Neural cell (in vitro differentiated cells): ENCODE measurements at regions not wholly inside any gene's neighbourhood (a gene's known extent, or its start where the extent isn't known, plus 50 kb on each side); places are given as distances from the start of the nearest gene placed in this dataset.

ENCODE experiments used
- H2AFZ ChIP-seq: fragments of 200-600, 300-800 bp; sonication (generic), shearing (Covaris generic); 2 replicates; pipeline ENCODE4 v1.6.0; 2014; ENCODE audit warnings: low read depth, mild to moderate bottlenecking, antibody characterized with exemption, low read length, moderate library complexity
- H3F3A ChIP-seq: fragments of 200-600 bp; shearing (Covaris generic); 2 replicates; pipeline ENCODE4 v1.6.1; 2016; ENCODE audit warnings: mild to moderate bottlenecking, moderate library complexity, mixed read lengths, antibody characterized with exemption, low read length; ENCODE audit not compliant: insufficient read depth, poor library complexity, severe bottlenecking
- H3K27ac ChIP-seq: fragments of 200-600, 300-800 bp; sonication (generic), shearing (Covaris generic); 2 replicates; pipeline ENCODE4 v1.5.1; 2014; ENCODE audit warnings: mild to moderate bottlenecking, low read length, moderate library complexity
- H3K27me3 ChIP-seq: fragments of 300-800, 200-600 bp; sonication (generic), shearing (Covaris generic); 2 replicates; pipeline ENCODE4 v1.6.0; 2014; ENCODE audit warnings: mild to moderate bottlenecking, low read depth, low read length, moderate library complexity; ENCODE audit not compliant: insufficient read depth
- H3K36me3 ChIP-seq: fragments of 300-800, 200-600 bp; sonication (generic), shearing (Covaris generic); 2 replicates; pipeline ENCODE4 v1.5.1; 2014; ENCODE audit warnings: mild to moderate bottlenecking, antibody characterized with exemption, low read length, moderate library complexity; ENCODE audit not compliant: insufficient read depth
- H3K4me2 ChIP-seq: fragments of 300-800, 200-600 bp; sonication (generic), shearing (Covaris generic); 2 replicates; pipeline ENCODE4 v1.6.0; 2014; ENCODE audit warnings: mild to moderate bottlenecking, low read length
- H3K4me3 ChIP-seq: fragments of 300-800, 200-600 bp; sonication (generic), shearing (Covaris generic); 2 replicates; pipeline ENCODE4 v1.5.1; 2014; ENCODE audit warnings: mild to moderate bottlenecking, low read length, moderate library complexity
- H3K79me2 ChIP-seq: fragments of 200-600 bp; shearing (Covaris generic); replicated peaks from 2 replicates; pipeline ENCODE4 v1.6.0; 2014; ENCODE audit warnings: mild to moderate bottlenecking, low read length, moderate library complexity; ENCODE audit not compliant: insufficient read depth
- H3K9ac ChIP-seq: fragments of 300-800, 200-600 bp; sonication (generic), shearing (Covaris generic); 2 replicates; pipeline ENCODE4 v1.6.1; 2016; ENCODE audit warnings: mild to moderate bottlenecking, low read length, mixed read lengths
- H3K9me2 ChIP-seq: fragments of 200-600 bp; shearing (Covaris generic); 2 replicates; pipeline ENCODE4 v1.6.1; 2016; ENCODE audit warnings: mild to moderate bottlenecking, low read length, mixed read lengths; ENCODE audit not compliant: insufficient read depth
- H3K9me3 ChIP-seq: fragments of 200-600, 300-800 bp; sonication (generic), shearing (Covaris generic); 2 replicates; pipeline ENCODE4 v1.6.1; 2016; ENCODE audit warnings: mild to moderate bottlenecking, mixed run types, low read length, moderate library complexity, mixed read lengths
- H4K20me1 ChIP-seq: fragments of 200-600 bp; shearing (Covaris generic); 2 replicates; pipeline ENCODE4 v1.6.1; 2016; ENCODE audit warnings: mild to moderate bottlenecking, mixed run types; ENCODE audit not compliant: insufficient read depth
- EP300 ChIP-seq: fragments of 450-650 bp; conservative IDR thresholded peaks from 2 replicates; pipeline ENCODE4 v1.6.1; 2014; ENCODE audit warnings: antibody characterized with exemption, mild to moderate bottlenecking, moderate library complexity; ENCODE audit not compliant: poor library complexity, severe bottlenecking
- EZH2 ChIP-seq: fragments of 200-600, 300-800 bp; shearing (Covaris generic), sonication (generic); IDR thresholded peaks from 2 replicates; pipeline ENCODE4 v1.6.1; 2014; ENCODE audit warnings: antibody characterized with exemption, low read length, borderline replicate concordance, mild to moderate bottlenecking; ENCODE audit not compliant: insufficient read depth, poor library complexity, severe bottlenecking
- MXI1 ChIP-seq: fragments of 450-650 bp; conservative IDR thresholded peaks from 2 replicates; pipeline ENCODE4 v1.6.1; 2014; ENCODE audit warnings: antibody characterized with exemption, mild to moderate bottlenecking; ENCODE audit not compliant: poor library complexity, severe bottlenecking
- POLR2AphosphoS5 ChIP-seq: IDR thresholded peaks from 2 replicates; pipeline ENCODE4 v1.6.1; 2012
- RAD21 ChIP-seq: fragments of 450-650 bp; conservative IDR thresholded peaks from 2 replicates; pipeline ENCODE4 v1.6.1; 2014; ENCODE audit warnings: antibody characterized with exemption, mild to moderate bottlenecking, moderate library complexity
- SMC3 ChIP-seq: fragments of 450-650 bp; conservative IDR thresholded peaks from 2 replicates; pipeline ENCODE4 v1.6.1; 2014; ENCODE audit warnings: antibody characterized with exemption, mild to moderate bottlenecking, moderate library complexity; ENCODE audit not compliant: poor library complexity
- TAF1 ChIP-seq: IDR thresholded peaks from 2 replicates; pipeline ENCODE4 v1.6.1; 2012; ENCODE audit warnings: low read depth
- TF ChIP-seq, protein P1 (sequence below): IDR thresholded peaks from 2 replicates; pipeline ENCODE4 v1.6.1; 2012; ENCODE audit warnings: borderline replicate concordance
- TF ChIP-seq, protein P2 (sequence below): fragments of 450-650 bp; IDR thresholded peaks from 2 replicates; pipeline ENCODE4 v1.5.1; 2014; ENCODE audit warnings: antibody characterized with exemption, mild to moderate bottlenecking, moderate library complexity; ENCODE audit not compliant: poor library complexity, severe bottlenecking

DNA sequence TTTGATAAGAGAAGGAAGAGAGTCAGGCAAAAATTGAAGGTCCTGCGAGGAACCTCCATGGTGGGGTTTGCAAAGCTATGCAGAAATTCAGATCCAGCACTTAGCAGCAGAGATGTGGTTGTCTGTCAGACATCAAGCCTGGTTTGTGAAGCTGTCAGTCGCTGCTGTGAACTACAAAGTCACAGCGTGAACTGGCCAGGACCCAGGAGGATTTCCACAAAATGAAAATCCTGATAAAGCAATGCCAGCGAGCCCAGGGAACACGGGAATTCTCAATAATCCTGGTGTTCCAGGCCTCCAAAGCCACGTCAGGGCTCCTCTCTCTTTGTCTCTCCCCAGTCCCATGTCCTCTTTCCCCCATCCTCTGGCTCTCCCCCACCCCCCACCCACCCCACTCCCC is 296.9 kb upstream of the GADL1 start:
- Histone ChIP-seq H3K36me3 (no peaks in the 10 kb centered on the region), H3K4me2 (no peak overlapping the region), H3K27me3 (no peaks in the 10 kb centered on the region), H3K9me2 (no peaks in the 10 kb centered on the region), H3K79me2 (no peaks in the 10 kb centered on the region), H3K27ac (no peak overlapping the region), H3F3A (no peaks in the 10 kb centered on the region), H3K9me3 (no peaks in the 10 kb centered on the region), H3K9ac (no peak overlapping the region), H4K20me1 (no peaks in the 10 kb centered on the region), H2AFZ (no peak overlapping the region), H3K4me3 (no peak overlapping the region)
- TF ChIP-seq EP300 = no peak

- no peaks in the 10 kb centered on the region for H3K9me2 ChIP-seq
- TF ChIP-seq RAD21 = no peak
- TF ChIP-seq, protein P1, sequence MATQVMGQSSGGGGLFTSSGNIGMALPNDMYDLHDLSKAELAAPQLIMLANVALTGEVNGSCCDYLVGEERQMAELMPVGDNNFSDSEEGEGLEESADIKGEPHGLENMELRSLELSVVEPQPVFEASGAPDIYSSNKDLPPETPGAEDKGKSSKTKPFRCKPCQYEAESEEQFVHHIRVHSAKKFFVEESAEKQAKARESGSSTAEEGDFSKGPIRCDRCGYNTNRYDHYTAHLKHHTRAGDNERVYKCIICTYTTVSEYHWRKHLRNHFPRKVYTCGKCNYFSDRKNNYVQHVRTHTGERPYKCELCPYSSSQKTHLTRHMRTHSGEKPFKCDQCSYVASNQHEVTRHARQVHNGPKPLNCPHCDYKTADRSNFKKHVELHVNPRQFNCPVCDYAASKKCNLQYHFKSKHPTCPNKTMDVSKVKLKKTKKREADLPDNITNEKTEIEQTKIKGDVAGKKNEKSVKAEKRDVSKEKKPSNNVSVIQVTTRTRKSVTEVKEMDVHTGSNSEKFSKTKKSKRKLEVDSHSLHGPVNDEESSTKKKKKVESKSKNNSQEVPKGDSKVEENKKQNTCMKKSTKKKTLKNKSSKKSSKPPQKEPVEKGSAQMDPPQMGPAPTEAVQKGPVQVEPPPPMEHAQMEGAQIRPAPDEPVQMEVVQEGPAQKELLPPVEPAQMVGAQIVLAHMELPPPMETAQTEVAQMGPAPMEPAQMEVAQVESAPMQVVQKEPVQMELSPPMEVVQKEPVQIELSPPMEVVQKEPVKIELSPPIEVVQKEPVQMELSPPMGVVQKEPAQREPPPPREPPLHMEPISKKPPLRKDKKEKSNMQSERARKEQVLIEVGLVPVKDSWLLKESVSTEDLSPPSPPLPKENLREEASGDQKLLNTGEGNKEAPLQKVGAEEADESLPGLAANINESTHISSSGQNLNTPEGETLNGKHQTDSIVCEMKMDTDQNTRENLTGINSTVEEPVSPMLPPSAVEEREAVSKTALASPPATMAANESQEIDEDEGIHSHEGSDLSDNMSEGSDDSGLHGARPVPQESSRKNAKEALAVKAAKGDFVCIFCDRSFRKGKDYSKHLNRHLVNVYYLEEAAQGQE = no peak
- TF ChIP-seq EZH2 = no peak
- TF ChIP-seq EP300 = no peak
- no peak for TF ChIP-seq POLR2AphosphoS5
- no peak for TF ChIP-seq MXI1
- no peak for TF ChIP-seq SMC3
- TF ChIP-seq, protein P2, sequence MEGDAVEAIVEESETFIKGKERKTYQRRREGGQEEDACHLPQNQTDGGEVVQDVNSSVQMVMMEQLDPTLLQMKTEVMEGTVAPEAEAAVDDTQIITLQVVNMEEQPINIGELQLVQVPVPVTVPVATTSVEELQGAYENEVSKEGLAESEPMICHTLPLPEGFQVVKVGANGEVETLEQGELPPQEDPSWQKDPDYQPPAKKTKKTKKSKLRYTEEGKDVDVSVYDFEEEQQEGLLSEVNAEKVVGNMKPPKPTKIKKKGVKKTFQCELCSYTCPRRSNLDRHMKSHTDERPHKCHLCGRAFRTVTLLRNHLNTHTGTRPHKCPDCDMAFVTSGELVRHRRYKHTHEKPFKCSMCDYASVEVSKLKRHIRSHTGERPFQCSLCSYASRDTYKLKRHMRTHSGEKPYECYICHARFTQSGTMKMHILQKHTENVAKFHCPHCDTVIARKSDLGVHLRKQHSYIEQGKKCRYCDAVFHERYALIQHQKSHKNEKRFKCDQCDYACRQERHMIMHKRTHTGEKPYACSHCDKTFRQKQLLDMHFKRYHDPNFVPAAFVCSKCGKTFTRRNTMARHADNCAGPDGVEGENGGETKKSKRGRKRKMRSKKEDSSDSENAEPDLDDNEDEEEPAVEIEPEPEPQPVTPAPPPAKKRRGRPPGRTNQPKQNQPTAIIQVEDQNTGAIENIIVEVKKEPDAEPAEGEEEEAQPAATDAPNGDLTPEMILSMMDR = no peak
- TF ChIP-seq TAF1 = no peak
- H3K4me3 ChIP-seq = no peak overlapping the region
- no peak overlapping the region for H3K4me2 ChIP-seq
- no peak overlapping the region for H3K27ac ChIP-seq
- no peaks in the 10 kb centered on the region for H4K20me1 ChIP-seq
- no peak overlapping the region for H3K9ac ChIP-seq
- no peaks in the 10 kb centered on the region for H3K36me3 ChIP-seq
- H3K9me3 ChIP-seq = no peaks in the 10 kb centered on the region
- no peak overlapping the region for H2AFZ ChIP-seq
- H3F3A ChIP-seq = no peaks in the 10 kb centered on the region
- no peaks in the 10 kb centered on the region for H3K79me2 ChIP-seq
- H3K27me3 ChIP-seq = no peaks in the 10 kb centered on the region
Observed at GRCh38 chr3:31193429-31193828, 299.0 kb upstream of the GADL1 start.

GRCh38 chr3:31193871-31194270 is 299.4 kb upstream of the GADL1 start:
- H3K4me2 ChIP-seq = no peak overlapping the region
- H2AFZ ChIP-seq = no peak overlapping the region
- H3K9me3 ChIP-seq = no peaks in the 10 kb centered on the region
- H3K4me3 ChIP-seq = no peak overlapping the region
- H3K79me2 ChIP-seq = no peaks in the 10 kb centered on the region
- no peaks in the 10 kb centered on the region for H3F3A ChIP-seq
- H3K9me2 ChIP-seq = no peaks in the 10 kb centered on the region
- no peaks in the 10 kb centered on the region for H4K20me1 ChIP-seq
- no peak for TF ChIP-seq MXI1
- no peak for TF ChIP-seq TAF1
- TF ChIP-seq, protein P1 = no peak
- no peak for TF ChIP-seq EZH2
- no peak for TF ChIP-seq EP300
- no peaks in the 10 kb centered on the region for H3K36me3 ChIP-seq
- H3K27me3 ChIP-seq = no peaks in the 10 kb centered on the region
- no peak overlapping the region for H3K9ac ChIP-seq
- no peak overlapping the region for H3K27ac ChIP-seq
